Tibial nerve (tissue), 3 donors: ENCODE measurements at regions not wholly inside any gene's neighbourhood (a gene's known extent, or its start where the extent isn't known, plus 50 kb on each side); places are given as distances from the start of the nearest gene placed in this dataset.

Source experiments
- CTCF ChIP-seq, 5 experiments: fragments of 200-600 bp in 3 of 5; fragments of 450-650 bp in 2 of 5; sonication (generic) in 3 of 5; IDR thresholded peaks; one replicate each; pipeline ENCODE4 v1.5.1; 2016 to 2019; ENCODE audit warnings: antibody characterized with exemption in 5 of 5, mild to moderate bottlenecking in 3 of 5, moderate library complexity in 2 of 5
- POLR2A ChIP-seq, 2 donors: fragments of 450-650 bp; IDR thresholded peaks; one replicate each; pipeline ENCODE4 v1.6.1; 2017; ENCODE audit warnings: antibody characterized with exemption in 2 of 2, mild to moderate bottlenecking in 2 of 2, moderate library complexity in 2 of 2

- TF ChIP-seq CTCF (IDR thresholded peaks at IDR 0.05) (no peak), POLR2A (IDR thresholded peaks at IDR 0.05) (no peak)
Observed at GRCh38 chr11:23789938-23790371, 706.9 kb upstream of the LUZP2 start.
